ENCODE measurements at regions not wholly inside any gene's neighbourhood (a gene's known extent, or its start where the extent isn't known, plus 50 kb on each side); places are given as distances from the start of the nearest gene placed in this dataset.

- no peak for DNase-seq
Measured at GRCh38 chr4:147056940-147057610, 111.4 kb upstream of the TTC29 start.

- DNase-seq, result no peak
Measured at GRCh38 chr4:147057611-147058190, 112.0 kb upstream of the TTC29 start.

- DNase-seq, result no peak
Measured at GRCh38 chr4:147059064-147059731, 113.5 kb upstream of the TTC29 start.

GRCh38 chr4:147060151-147060931, 114.7 kb upstream of the TTC29 start:
- DNase-seq, result no peak

GRCh38 chr4:147064856-147065255, 119.2 kb upstream of the TTC29 start:
- DNase-seq, result no peak

GRCh38 chr4:147068564-147068963, 122.9 kb upstream of the TTC29 start:
- no peak for DNase-seq

- DNase-seq, result no peak
Measured at GRCh38 chr4:147071209-147071740, 125.6 kb upstream of the TTC29 start.

GRCh38 chr4:147076179-147076578, 130.5 kb upstream of the TTC29 start:
- DNase-seq, result no peak

- no peak for DNase-seq
Measured at GRCh38 chr4:147076728-147077127, 131.1 kb upstream of the TTC29 start.

GRCh38 chr4:147078362-147078761, 132.7 kb upstream of the TTC29 start:
- no peak for DNase-seq

GRCh38 chr4:147078875-147079658, 133.4 kb upstream of the TTC29 start:
- DNase-seq, result no peak

GRCh38 chr4:147084861-147085260, 139.2 kb upstream of the TTC29 start:
- no peak for DNase-seq

GRCh38 chr4:147085781-147086180, 140.1 kb upstream of the TTC29 start:
- no peak for DNase-seq

GRCh38 chr4:147088146-147088545, 142.5 kb upstream of the TTC29 start:
- no peak for DNase-seq

GRCh38 chr4:147090486-147090885, 144.8 kb upstream of the TTC29 start:
- no peak for DNase-seq

GRCh38 chr4:147093206-147093605, 147.5 kb upstream of the TTC29 start:
- DNase-seq, result no peak

- DNase-seq, result no peak
Measured at GRCh38 chr4:147094238-147094637, 148.6 kb upstream of the TTC29 start.

- no peak for DNase-seq
Measured at GRCh38 chr4:147096667-147097604, 151.3 kb upstream of the TTC29 start.

GRCh38 chr4:147101678-147102077, 156.0 kb upstream of the TTC29 start:
- DNase-seq, result no peak

GRCh38 chr4:147102596-147102995, 156.9 kb upstream of the TTC29 start:
- DNase-seq, result no peak

GRCh38 chr4:147103403-147103946, 157.8 kb upstream of the TTC29 start:
- DNase-seq, result no peak

Data from stimulated activated CD4-positive, alpha-beta T cell treated with anti-CD3 and anti-CD28 coated beads, Interleukin-4, amount 100 ng/mL, for 1 hour (primary cell).